ENCODE measurements at regions not wholly inside any gene's neighbourhood (a gene's known extent, or its start where the extent isn't known, plus 50 kb on each side); places are given as distances from the start of the nearest gene placed in this dataset.
A peak's percentile ranks its signal among the peaks of the same experiment; 100 is the strongest.

DNA sequence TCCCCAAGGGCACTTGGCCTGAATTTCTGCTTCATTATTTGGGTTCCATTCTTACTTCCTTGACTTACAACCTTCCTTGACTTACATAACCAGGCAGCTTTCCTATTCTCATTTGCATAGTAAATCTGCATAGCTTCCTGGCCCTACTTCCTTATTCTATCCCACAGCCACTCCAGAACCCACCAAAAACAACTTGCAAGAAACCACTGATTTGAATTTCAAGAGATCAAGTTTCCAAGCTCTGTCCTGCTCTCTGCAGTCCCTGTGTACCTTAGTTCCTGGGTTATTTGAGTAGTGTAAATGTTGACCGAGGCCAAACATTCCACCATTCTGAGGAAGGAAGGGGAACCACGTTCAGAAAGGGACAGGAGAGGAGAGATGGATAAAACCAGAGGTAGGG, 603.3 kb downstream of the PTPRC start:
- intact Hi-C loops (cut with DNase I) = no loop called here
- H3K27ac ChIP-seq = no peak overlapping the region
- no peak overlapping the region for H3K4me3 ChIP-seq (replicated peaks in 1 of 3)
- H3K4me1 ChIP-seq = no peaks in the 10 kb centered on the region
- H3K9me3 ChIP-seq = no peaks in the 10 kb centered on the region
- 49 to 50% methylated on average over 2 of the region's 2 CpGs for WGBS, 2 donors
- DNase-seq = no peak
- no peaks in the 10 kb centered on the region for H3K27me3 ChIP-seq
- TF ChIP-seq CTCF (IDR thresholded peaks at IDR 0.05) = no peak
- TF ChIP-seq POLR2A (IDR thresholded peaks at IDR 0.05) = no peak
- H3K36me3 ChIP-seq = no peaks in the 10 kb centered on the region

GRCh38 chr1:199242601-199243000, 603.8 kb downstream of the PTPRC start:
- intact Hi-C loops (cut with DNase I) = no loop called here
- WGBS, 2 donors = 86 to 88% methylated on average over 2 of the region's 2 CpGs

DNA sequence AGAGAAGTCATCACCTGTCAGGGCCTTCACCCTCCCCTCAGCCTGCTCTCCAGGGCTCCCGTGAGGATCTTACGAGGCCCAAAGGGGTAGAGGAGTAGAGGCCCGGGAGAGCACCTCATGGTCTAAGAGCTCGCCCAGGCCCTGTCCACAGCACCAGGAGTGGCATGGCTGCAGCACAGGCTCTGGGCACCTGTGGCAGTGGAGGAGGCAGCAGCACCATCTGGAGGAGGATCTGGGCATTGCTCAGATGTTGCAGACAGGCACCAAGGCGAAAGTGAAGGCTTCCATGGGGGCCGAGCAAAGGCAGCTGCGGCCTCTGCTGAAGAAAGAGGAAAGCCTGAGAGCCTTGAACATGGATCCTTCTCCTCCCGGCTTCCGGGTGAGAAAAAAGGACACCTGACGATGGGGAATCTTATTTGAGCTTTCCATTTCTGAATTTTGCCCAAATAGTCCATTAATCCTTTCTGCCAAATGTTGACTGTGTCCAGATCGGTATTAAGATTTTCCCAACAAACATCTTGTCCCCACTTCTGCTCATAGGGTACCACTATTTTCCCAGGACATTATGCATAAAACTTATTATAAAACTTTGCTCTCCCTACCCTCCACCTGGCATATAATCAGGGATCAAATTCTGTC, 604.7 kb downstream of the PTPRC start:
- no peaks in the 10 kb centered on the region for H3K9me3 ChIP-seq
- H3K4me1 ChIP-seq = no peaks in the 10 kb centered on the region
- intact Hi-C loops (cut with DNase I) = no loop called here
- H3K27me3 ChIP-seq = no peaks in the 10 kb centered on the region
- no peaks in the 10 kb centered on the region for H3K36me3 ChIP-seq
- H3K27ac ChIP-seq = no peak overlapping the region
- WGBS, 2 donors = 84 to 85% methylated on average over 11 of the region's 11 CpGs
- peak in 1 of 2 donors; percentile 7 for DNase-seq
- no peak overlapping the region for H3K4me3 ChIP-seq (replicated peaks in 1 of 3)
- peak in 1 of 6 experiments; percentile 14 for TF ChIP-seq CTCF (IDR thresholded peaks at IDR 0.05)
- TF ChIP-seq POLR2A (IDR thresholded peaks at IDR 0.05) = no peak

More at GRCh38 chr1:199242601-199243000, 603.8 kb downstream of the PTPRC start:
- H3K4me1 ChIP-seq = no peaks in the 10 kb centered on the region
- H3K27ac ChIP-seq = no peak overlapping the region
- H3K27me3 ChIP-seq = no peaks in the 10 kb centered on the region
- H3K36me3 ChIP-seq = no peaks in the 10 kb centered on the region
- no peak for TF ChIP-seq POLR2A (IDR thresholded peaks at IDR 0.05)
- no peak for TF ChIP-seq CTCF (IDR thresholded peaks at IDR 0.05)
- no peak overlapping the region for H3K4me3 ChIP-seq (replicated peaks in 1 of 3)
- DNase-seq = no peak
- H3K9me3 ChIP-seq = no peaks in the 10 kb centered on the region

- intact Hi-C loops (cut with DNase I) = no loop called here
- DNase-seq = no peak
- no peak overlapping the region for H3K27ac ChIP-seq
- no peaks in the 10 kb centered on the region for H3K4me1 ChIP-seq
- no peaks in the 10 kb centered on the region for H3K36me3 ChIP-seq
- no peak for TF ChIP-seq CTCF (IDR thresholded peaks at IDR 0.05)
- no peaks in the 10 kb centered on the region for H3K9me3 ChIP-seq
- no peak overlapping the region for H3K4me3 ChIP-seq (replicated peaks in 1 of 3)
- 72 to 73% methylated on average over 3 of the region's 3 CpGs for WGBS, 2 donors
- H3K27me3 ChIP-seq = no peaks in the 10 kb centered on the region
Measured at GRCh38 chr1:199245946-199246345, 607.1 kb downstream of the PTPRC start.

DNA sequence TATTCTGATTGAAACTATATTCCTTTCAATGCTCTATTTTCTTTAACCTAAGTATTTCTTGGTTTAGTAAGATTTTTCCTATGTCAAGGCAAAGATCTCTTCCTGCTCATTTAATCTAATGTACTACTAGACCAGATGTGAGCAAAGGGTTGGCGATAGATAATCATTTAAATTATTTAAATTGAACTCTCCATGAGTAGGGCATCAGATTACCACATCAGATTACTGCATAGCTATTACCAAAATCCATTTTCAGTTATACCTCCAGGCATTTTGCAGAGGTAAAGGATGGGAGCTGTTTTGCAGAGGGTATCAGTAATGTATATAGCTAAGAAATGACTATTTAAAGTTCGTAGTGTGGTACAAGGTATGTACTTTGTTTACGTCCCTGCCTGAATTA, 607.9 kb downstream of the PTPRC start:
- Histone ChIP-seq H3K27ac (no peak overlapping the region), H3K4me3 (replicated peaks in 1 of 3) (no peak overlapping the region), H3K9me3 (no peaks in the 10 kb centered on the region), H3K4me1 (no peaks in the 10 kb centered on the region), H3K27me3 (no peaks in the 10 kb centered on the region), H3K36me3 (no peaks in the 10 kb centered on the region)
- WGBS, 2 donors = 96 to 98% methylated on average over 3 of the region's 3 CpGs
- intact Hi-C loops (cut with DNase I) = no loop called here
- TF ChIP-seq CTCF (IDR thresholded peaks at IDR 0.05) = no peak
- no peak for TF ChIP-seq POLR2A (IDR thresholded peaks at IDR 0.05)
- DNase-seq = no peak

Data from thyroid gland (tissue), 4 donors.